Fibroblast of skin of back (primary cell): ENCODE measurements at regions not wholly inside any gene's neighbourhood (a gene's known extent, or its start where the extent isn't known, plus 50 kb on each side); places are given as distances from the start of the nearest gene placed in this dataset.
"Not testable (repeated sequence)": the region's sequence is repeated elsewhere in the genome, so short reads cannot be mapped to it uniquely, and the experiment has no call there.

Experiments used
- DNase-seq: peaks from one replicate; pipeline ENCODE4 v3.0.0-alpha.2; 2013

GRCh38 chr5:60060389-60060788 lies 166.9 kb upstream of the PDE4D start:
- DNase-seq = no peak

- DNase-seq = no peak
Observed at GRCh38 chr5:60056191-60056590, 162.7 kb upstream of the PDE4D start.

GRCh38 chr5:60055168-60055567 lies 161.6 kb upstream of the PDE4D start:
- no peak for DNase-seq

- DNase-seq = not testable (repeated sequence)
Observed at GRCh38 chr5:60041996-60042664, 148.6 kb upstream of the PDE4D start.

GRCh38 chr5:60041508-60041907 lies 148.0 kb upstream of the PDE4D start:
- not testable (repeated sequence) for DNase-seq

GRCh38 chr5:60036192-60036938 lies 142.8 kb upstream of the PDE4D start:
- DNase-seq = no peak

GRCh38 chr5:60026161-60026560 lies 132.6 kb upstream of the PDE4D start:
- peak; percentile 83 for DNase-seq

- no peak for DNase-seq
Observed at GRCh38 chr5:60024104-60024503, 130.6 kb upstream of the PDE4D start.

- peak; percentile 81 for DNase-seq
Observed at GRCh38 chr5:60023255-60023654, 129.7 kb upstream of the PDE4D start.

GRCh38 chr5:60020457-60020856 lies 126.9 kb upstream of the PDE4D start:
- no peak for DNase-seq

- not testable (repeated sequence) for DNase-seq
Observed at GRCh38 chr5:60018960-60019359, 125.4 kb upstream of the PDE4D start.

GRCh38 chr5:60018091-60018490 lies 124.6 kb upstream of the PDE4D start:
- DNase-seq = peak; percentile 15

- DNase-seq = no peak
Observed at GRCh38 chr5:60014331-60014730, 120.8 kb upstream of the PDE4D start.

GRCh38 chr5:60010853-60011252 lies 117.3 kb upstream of the PDE4D start:
- DNase-seq = no peak

- no peak for DNase-seq
Observed at GRCh38 chr5:60010328-60010727, 116.8 kb upstream of the PDE4D start.

GRCh38 chr5:60007729-60008128 lies 114.2 kb upstream of the PDE4D start:
- DNase-seq = no peak

GRCh38 chr5:59999056-59999455 lies 105.5 kb upstream of the PDE4D start:
- peak; percentile 37 for DNase-seq

- no peak for DNase-seq
Observed at GRCh38 chr5:59992206-59992605, 98.7 kb upstream of the PDE4D start.

GRCh38 chr5:59988396-59988795 lies 94.9 kb upstream of the PDE4D start:
- no peak for DNase-seq

- DNase-seq = no peak
Observed at GRCh38 chr5:59976342-59976741, 82.8 kb upstream of the PDE4D start.

- DNase-seq = no peak
Observed at GRCh38 chr5:59972043-59972442, 78.5 kb upstream of the PDE4D start.

- DNase-seq = no peak
Observed at GRCh38 chr5:59959330-59959729, 65.8 kb upstream of the PDE4D start.

- DNase-seq = peak; percentile 6
Observed at GRCh38 chr5:59956130-59956783, 62.7 kb upstream of the PDE4D start.

GRCh38 chr5:59955241-59955640 lies 61.7 kb upstream of the PDE4D start:
- DNase-seq = no peak
